ENCODE measurements at regions not wholly inside any gene's neighbourhood (a gene's known extent, or its start where the extent isn't known, plus 50 kb on each side); places are given as distances from the start of the nearest gene placed in this dataset.
"Not testable (repeated sequence)": the region's sequence is repeated elsewhere in the genome, so short reads cannot be mapped to it uniquely, and the experiment has no call there.

DNA sequence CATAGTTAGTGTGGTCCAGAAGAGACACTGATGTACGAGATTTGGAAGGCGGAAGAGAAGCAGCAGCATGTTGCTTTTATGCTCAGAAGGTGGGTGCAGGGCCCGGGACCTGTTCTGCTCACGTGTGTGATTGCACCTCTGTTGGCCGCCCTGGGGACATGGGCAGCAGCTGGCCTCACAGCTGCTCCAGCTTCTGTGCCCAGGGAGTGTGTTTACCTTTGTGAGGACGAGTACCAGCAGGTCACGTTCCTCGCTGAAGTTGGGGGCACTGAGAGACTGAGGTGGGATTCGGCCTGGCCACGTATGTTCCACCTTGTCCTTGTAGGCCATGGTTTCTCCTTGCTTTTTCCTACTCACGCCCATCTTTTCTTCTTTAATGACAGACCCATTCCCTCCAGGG is 86.3 kb downstream of the PMAIP1 start:
- 81% methylated on average over 11 of the region's 11 CpGs for WGBS

DNA sequence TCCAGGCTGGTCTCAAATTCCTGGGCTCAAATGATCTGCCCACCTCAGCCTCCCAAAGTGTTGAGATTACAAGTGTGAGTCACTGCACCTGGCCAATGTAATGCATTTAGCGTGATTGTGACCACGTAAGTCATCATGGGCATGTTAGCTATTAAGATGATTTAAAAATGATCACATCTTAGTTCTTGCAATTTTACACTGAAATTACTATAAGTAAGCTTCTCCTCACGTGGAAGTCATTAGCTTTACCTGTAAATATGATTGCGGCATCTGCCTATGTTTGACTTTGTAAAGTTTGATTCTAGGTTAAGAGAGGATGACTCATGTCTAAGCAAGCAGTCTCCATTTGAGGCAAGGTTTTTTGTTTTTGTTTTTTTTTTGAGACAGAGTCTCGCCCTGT is 85.5 kb downstream of the PMAIP1 start:
- Histone ChIP-seq H3K27me3 (ENCODE audit: control insufficient read depth, insufficient read depth) (no peaks in the 10 kb centered on the region), H3K27ac (ENCODE audit: low read length) (no peak overlapping the region), H3K4me3 (ENCODE audit: low read length) (no peak overlapping the region), H3K4me1 (ENCODE audit: control insufficient read depth, insufficient read depth, low read length) (no peaks in the 10 kb centered on the region), H3K9me3 (ENCODE audit: control insufficient read depth, low read length) (no peaks in the 10 kb centered on the region)
- 93% methylated on average over 5 of the region's 5 CpGs for WGBS
- no peak for ATAC-seq
- no peak for DNase-seq
- intact Hi-C loops (cut with DNase I), result loop anchor here in 3 of 4 donors (5.0 to 10.0 kb wide), 3 partner anchors 560 to 570 kb away; no protein-coding TSS in a partner anchor

More for the DNA sequence above, 86.3 kb downstream of the PMAIP1 start:
- Histone ChIP-seq H3K4me1 (ENCODE audit: control insufficient read depth, insufficient read depth, low read length) (no peaks in the 10 kb centered on the region), H3K9me3 (ENCODE audit: control insufficient read depth, low read length) (no peaks in the 10 kb centered on the region), H3K27ac (ENCODE audit: low read length) (no peak overlapping the region), H3K4me3 (ENCODE audit: low read length) (no peak overlapping the region), H3K27me3 (ENCODE audit: control insufficient read depth, insufficient read depth) (no peaks in the 10 kb centered on the region)
- no peak for DNase-seq
- ATAC-seq, result no peak
- intact Hi-C loops (cut with DNase I), result loop anchor here in 3 of 4 donors (5.0 to 10.0 kb wide), 3 partner anchors 559 to 569 kb away; no protein-coding TSS in a partner anchor

DNA sequence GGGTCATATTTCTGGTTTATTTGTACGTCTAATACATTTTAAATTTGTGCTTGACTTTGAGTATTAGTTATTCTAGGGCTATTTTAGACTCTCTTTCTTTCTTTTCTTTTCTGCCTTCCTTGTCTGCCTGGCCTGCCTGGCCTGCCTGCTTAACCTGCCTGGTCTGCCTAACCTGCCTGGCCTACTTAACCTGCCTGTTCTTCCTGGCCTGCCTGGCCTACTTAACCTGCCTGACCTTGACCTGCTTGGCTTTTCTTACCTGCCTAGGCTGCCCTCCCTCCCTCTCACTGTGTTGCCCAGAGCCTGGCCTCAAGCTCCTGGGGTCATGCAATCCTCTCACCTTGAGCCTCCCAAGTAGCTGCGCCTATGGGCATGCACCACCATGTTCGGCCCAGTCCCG is 83.7 kb downstream of the PMAIP1 start:
- ATAC-seq (no peak), DNase-seq (no peak)
- Histone ChIP-seq H3K4me3 (ENCODE audit: low read length) (no peak overlapping the region), H3K9me3 (ENCODE audit: control insufficient read depth, low read length) (no peaks in the 10 kb centered on the region), H3K27ac (ENCODE audit: low read length) (no peak overlapping the region), H3K27me3 (ENCODE audit: control insufficient read depth, insufficient read depth) (no peaks in the 10 kb centered on the region), H3K4me1 (ENCODE audit: control insufficient read depth, insufficient read depth, low read length) (no peaks in the 10 kb centered on the region)
- intact Hi-C loops (cut with DNase I), result loop anchor here in 2 of 4 donors (10.0 kb wide), 2 partner anchors 561 to 571 kb away; no protein-coding TSS in a partner anchor
- WGBS, result 95% methylated on average over 4 of the region's 4 CpGs

DNA sequence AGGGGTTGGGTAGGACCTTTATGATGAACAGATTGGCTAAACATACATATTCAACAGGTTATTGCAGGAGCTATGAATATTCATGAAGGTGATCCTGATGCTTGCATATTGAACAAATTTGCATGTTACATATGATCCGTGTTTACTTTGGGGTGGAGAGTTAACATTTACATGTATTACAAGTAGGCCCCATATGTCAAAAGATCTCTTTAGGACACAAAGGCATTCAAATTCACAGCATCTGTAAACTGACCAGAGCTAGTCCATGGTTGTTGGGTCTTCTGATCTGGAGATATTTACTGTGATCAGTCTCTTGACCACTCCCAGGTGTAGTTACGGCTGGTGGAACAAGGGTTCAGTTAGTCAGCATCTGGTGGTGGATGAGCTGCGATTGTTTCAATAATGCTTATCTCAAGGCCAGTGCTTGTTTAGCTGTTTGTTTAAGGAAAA is 80.4 kb downstream of the PMAIP1 start:
- H3K4me1 ChIP-seq (ENCODE audit: control insufficient read depth, insufficient read depth, low read length), result no peaks in the 10 kb centered on the region
- no peak overlapping the region for H3K27ac ChIP-seq (ENCODE audit: low read length)
- no peak for ATAC-seq
- DNase-seq, result no peak
- 78% methylated on average over 3 of the region's 3 CpGs for WGBS
- intact Hi-C loops (cut with DNase I), result loop anchor here in 2 of 4 donors (10.0 kb wide), 2 partner anchors 565 to 575 kb away; no protein-coding TSS in a partner anchor
- H3K9me3 ChIP-seq (ENCODE audit: control insufficient read depth, low read length), result no peaks in the 10 kb centered on the region
- H3K27me3 ChIP-seq (ENCODE audit: control insufficient read depth, insufficient read depth), result no peaks in the 10 kb centered on the region
- no peak overlapping the region for H3K4me3 ChIP-seq (ENCODE audit: low read length)

DNA sequence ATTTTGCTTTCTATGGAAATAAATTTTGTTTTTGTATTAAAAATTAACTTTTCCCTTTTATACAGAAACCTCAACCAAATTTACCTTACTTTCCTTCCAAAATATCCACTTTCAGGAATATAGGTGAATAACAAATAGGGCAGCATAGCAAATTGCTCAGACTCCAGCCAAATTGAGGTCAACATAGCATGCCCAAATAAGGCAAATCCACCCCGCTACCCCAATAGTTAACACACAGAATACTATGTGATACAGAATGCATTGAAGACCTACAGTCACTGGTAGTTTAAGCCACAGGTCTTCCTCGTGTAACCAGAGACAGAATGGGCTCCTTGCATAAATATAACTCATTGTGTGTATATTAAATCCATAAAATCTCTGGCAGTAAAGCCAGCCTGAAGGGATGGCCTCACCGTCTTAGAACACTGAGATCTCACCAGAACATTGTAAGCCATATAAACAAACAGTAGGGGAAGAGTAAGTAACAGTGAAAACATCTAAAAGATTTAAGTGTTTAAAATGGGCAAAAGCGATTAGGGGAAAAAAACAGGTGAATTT is 72.2 kb downstream of the PMAIP1 start:
- Histone ChIP-seq H3K27ac (ENCODE audit: low read length) (no peak overlapping the region), H3K4me3 (ENCODE audit: low read length) (no peak overlapping the region), H3K9me3 (ENCODE audit: control insufficient read depth, low read length) (no peaks in the 10 kb centered on the region), H3K27me3 (ENCODE audit: control insufficient read depth, insufficient read depth) (no peaks in the 10 kb centered on the region), H3K4me1 (ENCODE audit: control insufficient read depth, insufficient read depth, low read length) (no peaks in the 10 kb centered on the region)
- 64% methylated on average over 4 of the region's 4 CpGs for WGBS
- intact Hi-C loops (cut with DNase I), result no loop called here
- no peak for ATAC-seq
- no peak for DNase-seq

DNA sequence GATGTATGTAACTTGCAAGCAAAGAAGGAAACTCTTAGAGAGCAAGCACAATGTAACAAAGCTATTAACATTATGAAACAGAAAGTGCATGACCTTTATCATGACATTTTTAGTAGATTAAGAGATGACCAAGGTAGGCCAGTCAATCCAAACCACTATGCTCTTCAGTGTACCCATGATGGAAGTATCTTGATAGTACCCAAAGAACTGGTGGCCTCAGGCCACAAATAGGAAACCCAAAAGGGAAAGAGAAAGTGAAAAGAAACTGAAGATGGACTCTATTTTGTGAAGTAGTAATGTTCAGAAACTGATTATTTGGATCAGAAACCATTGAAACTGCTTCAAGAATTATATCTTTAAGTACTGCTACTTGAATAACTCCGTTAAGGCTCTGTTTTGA is 71.3 kb downstream of the PMAIP1 start:
- 77% methylated on average over 1 of the region's 1 CpG for WGBS
- intact Hi-C loops (cut with DNase I); H3K27ac ChIP-seq (ENCODE audit: low read length): not testable (repeated sequence)

DNA sequence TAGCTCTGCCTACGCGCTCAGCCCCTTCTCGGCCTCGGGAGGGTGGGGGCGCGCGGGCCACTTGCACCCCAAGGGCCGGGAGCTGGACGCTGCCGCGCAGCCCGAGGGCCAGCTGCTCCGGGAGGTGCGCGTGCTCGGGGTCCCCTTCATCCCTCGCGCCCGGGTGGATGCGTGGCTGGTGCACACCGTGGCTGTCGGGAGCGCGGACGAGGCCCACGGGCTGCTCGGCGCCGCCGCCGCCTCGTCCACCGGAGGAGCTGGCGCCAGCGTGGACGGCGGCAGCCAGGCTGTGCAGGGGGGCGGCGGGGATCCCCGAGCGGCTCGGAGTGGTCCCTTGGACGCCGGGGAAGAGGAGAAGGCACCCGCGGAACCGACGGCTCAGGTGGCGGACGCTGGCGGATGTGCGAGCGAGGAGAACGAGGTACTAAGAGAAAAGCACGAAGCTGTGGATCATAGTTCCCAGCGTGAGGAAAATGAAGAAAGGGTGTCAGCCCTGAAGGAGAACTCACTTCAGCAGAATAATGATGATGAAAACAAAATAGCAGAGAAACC is 69.8 kb downstream of the PMAIP1 start:
- DNase-seq; H3K27ac ChIP-seq (ENCODE audit: low read length); H3K27me3 ChIP-seq (ENCODE audit: control insufficient read depth, insufficient read depth); intact Hi-C loops (cut with DNase I); H3K9me3 ChIP-seq (ENCODE audit: control insufficient read depth, low read length); ATAC-seq; H3K4me1 ChIP-seq (ENCODE audit: control insufficient read depth, insufficient read depth, low read length): not testable (repeated sequence)
- peak overlapping the region; percentile 1 for H3K4me3 ChIP-seq (ENCODE audit: low read length)
- WGBS, result 27% methylated on average over 56 of the region's 56 CpGs

More for the DNA sequence above, 71.3 kb downstream of the PMAIP1 start:
- not testable (repeated sequence) for H3K4me1 ChIP-seq (ENCODE audit: control insufficient read depth, insufficient read depth, low read length); H3K4me3 ChIP-seq (ENCODE audit: low read length); DNase-seq; H3K9me3 ChIP-seq (ENCODE audit: control insufficient read depth, low read length); ATAC-seq; H3K27me3 ChIP-seq (ENCODE audit: control insufficient read depth, insufficient read depth)

DNA sequence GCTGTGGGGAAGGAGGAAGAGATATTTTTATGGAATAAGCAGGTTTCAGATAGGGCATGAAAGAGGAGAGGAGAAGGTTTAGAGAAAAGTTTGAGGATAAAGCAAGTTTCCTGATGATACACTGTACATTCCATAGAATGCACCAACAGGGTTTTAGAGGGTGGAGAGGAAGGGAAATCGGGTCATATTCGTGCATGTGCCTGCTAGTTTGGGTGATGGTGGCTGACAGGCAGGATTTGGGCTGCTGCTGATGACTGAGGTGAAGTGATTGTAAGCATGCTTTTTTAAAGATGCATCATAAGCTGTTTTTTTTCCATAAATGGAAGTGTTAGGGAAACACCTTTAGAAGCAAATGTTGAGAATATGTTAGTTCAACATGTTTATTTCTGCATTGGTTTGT is 68.8 kb downstream of the PMAIP1 start:
- intact Hi-C loops (cut with DNase I), result no loop called here
- no peaks in the 10 kb centered on the region for H3K9me3 ChIP-seq (ENCODE audit: control insufficient read depth, low read length)
- no peak for ATAC-seq
- 87% methylated on average over 2 of the region's 2 CpGs for WGBS
- H3K4me1 ChIP-seq (ENCODE audit: control insufficient read depth, insufficient read depth, low read length), result no peaks in the 10 kb centered on the region
- DNase-seq, result no peak
- H3K27me3 ChIP-seq (ENCODE audit: control insufficient read depth, insufficient read depth), result no peaks in the 10 kb centered on the region
- no peak overlapping the region for H3K27ac ChIP-seq (ENCODE audit: low read length)
- H3K4me3 ChIP-seq (ENCODE audit: low read length), result no peak overlapping the region

DNA sequence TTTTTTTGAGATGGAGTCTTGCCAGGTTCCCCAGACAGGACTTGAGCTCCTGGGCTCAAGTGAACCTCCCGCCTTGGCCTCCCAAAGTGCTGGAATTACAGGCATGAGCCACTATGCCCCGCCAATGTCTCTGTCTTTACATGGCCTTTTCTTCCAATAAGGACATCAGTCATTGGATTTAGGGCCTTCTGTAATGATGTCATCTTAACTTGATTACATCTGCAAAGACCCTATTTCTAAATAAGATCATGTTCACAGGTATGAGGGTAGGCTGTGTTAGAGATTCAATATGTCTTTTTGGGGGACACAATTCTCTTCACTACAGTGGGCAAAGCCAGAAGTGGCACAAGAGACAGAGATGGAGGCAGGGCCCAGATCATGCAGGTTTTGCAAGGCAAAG is 68.1 kb downstream of the PMAIP1 start:
- Histone ChIP-seq H3K9me3 (ENCODE audit: control insufficient read depth, low read length) (no peaks in the 10 kb centered on the region), H3K4me1 (ENCODE audit: control insufficient read depth, insufficient read depth, low read length) (no peaks in the 10 kb centered on the region), H3K4me3 (ENCODE audit: low read length) (no peak overlapping the region), H3K27me3 (ENCODE audit: control insufficient read depth, insufficient read depth) (no peaks in the 10 kb centered on the region), H3K27ac (ENCODE audit: low read length) (no peak overlapping the region)
- DNase-seq (no peak), ATAC-seq (no peak)
- intact Hi-C loops (cut with DNase I), result no loop called here
- WGBS, result 94% methylated on average over 2 of the region's 2 CpGs

DNA sequence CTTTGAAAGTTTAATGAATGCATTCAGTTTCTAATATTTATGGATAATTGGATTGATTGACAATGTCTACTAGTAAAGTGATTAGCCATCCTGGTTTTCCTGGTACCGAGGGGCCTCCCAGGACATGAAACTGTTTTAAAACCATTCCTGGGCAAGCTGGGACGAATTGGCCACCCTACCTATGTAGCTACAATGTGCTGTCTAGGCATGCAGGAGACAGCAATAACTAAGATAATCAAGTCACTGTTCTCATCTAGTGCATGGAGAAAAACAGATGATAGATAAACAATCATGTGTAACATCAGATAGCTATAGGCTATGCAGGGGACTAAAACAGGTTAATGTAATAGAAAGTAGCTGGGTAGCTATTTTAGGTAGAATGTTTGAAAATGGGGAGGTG is 67.1 kb downstream of the PMAIP1 start:
- ATAC-seq, result no peak

DNA sequence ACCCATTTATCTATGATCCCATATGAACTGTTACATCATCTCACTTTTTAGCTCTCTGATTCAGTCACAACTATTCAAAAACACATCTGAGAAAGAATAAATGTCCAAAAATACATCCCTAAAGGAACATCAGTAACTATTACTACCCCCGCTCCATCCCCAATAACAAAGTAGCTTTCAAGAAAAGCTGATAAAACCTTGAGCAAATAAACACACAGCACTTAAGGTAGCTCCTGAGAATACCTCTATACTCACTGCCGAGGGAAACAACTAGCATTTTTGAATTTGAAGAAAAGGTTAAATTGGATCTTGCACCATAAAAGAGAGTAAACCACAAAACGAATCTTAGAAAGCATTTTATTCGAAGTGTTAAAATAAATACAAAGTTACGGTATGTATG is 63.4 kb downstream of the PMAIP1 start:
- no peak overlapping the region for H3K4me3 ChIP-seq (ENCODE audit: low read length)
- DNase-seq, result no peak
- whole genome bisulfite sequencing, result 59% methylated on average over 5 of the region's 5 CpGs
- no peak overlapping the region for H3K27ac ChIP-seq (ENCODE audit: low read length)
- ATAC-seq, result no peak
- intact Hi-C loops (cut with DNase I), result no loop called here
- no peaks in the 10 kb centered on the region for H3K27me3 ChIP-seq (ENCODE audit: control insufficient read depth, insufficient read depth)
- H3K4me1 ChIP-seq (ENCODE audit: control insufficient read depth, insufficient read depth, low read length), result no peaks in the 10 kb centered on the region
- no peaks in the 10 kb centered on the region for H3K9me3 ChIP-seq (ENCODE audit: control insufficient read depth, low read length)

More for the DNA sequence above, 67.1 kb downstream of the PMAIP1 start:
- Histone ChIP-seq H3K4me1 (ENCODE audit: control insufficient read depth, insufficient read depth, low read length) (no peaks in the 10 kb centered on the region), H3K27ac (ENCODE audit: low read length) (no peak overlapping the region), H3K9me3 (ENCODE audit: control insufficient read depth, low read length) (no peaks in the 10 kb centered on the region), H3K4me3 (ENCODE audit: low read length) (no peak overlapping the region), H3K27me3 (ENCODE audit: control insufficient read depth, insufficient read depth) (no peaks in the 10 kb centered on the region)
- intact Hi-C loops (cut with DNase I), result no loop called here
- 69% methylated on average over 2 of the region's 2 CpGs for WGBS
- no peak for DNase-seq

Data from right cardiac atrium (tissue), 5 donors.